OCI-LY7 (cell line): ENCODE measurements at regions not wholly inside any gene's neighbourhood (a gene's known extent, or its start where the extent isn't known, plus 50 kb on each side); places are given as distances from the start of the nearest gene placed in this dataset.
"Not testable (repeated sequence)": the region's sequence is repeated elsewhere in the genome, so short reads cannot be mapped to it uniquely, and the experiment has no call there.

Source experiments
- CTCF ChIP-seq: fragments of 200-600 bp; sonication (generic); conservative IDR thresholded peaks from 2 replicates; pipeline ENCODE4 v1.5.1; 2014; ENCODE audit warnings: mild to moderate bottlenecking, antibody characterized with exemption, low read length, moderate library complexity, mixed read lengths
- EZH2phosphoT487 ChIP-seq: fragments of 200-600 bp; sonication (generic); IDR thresholded peaks from 2 replicates; pipeline ENCODE4 v1.6.1; 2018; ENCODE audit warnings: low read depth, borderline replicate concordance, mild to moderate bottlenecking, mixed run types, antibody characterized with exemption, low read length, moderate library complexity, mixed read lengths

DNA sequence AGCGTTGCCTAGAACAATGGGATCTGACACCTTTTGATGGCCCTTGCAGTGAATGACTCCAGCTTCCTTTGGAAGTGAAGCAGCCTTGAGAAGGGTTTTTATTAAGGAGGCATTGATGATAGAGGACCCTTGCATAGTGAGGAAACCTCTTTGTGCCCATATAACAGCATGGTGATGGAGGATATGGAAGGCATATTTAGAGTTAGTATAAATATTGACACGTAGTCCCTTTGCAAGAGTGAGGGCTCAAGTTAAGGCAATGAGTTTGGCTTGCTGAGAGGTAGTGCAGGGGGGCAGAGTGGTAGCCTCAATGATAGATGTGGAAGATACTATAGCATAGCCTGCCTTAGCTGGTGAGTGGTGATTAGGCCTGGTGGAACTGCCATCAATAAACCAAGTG is 173.8 kb downstream of the UNC5CL start:
- TF ChIP-seq CTCF, EZH2phosphoT487: not testable (repeated sequence)
